CD4-positive, alpha-beta T cell treated with Interferon alpha-2 for 1 hour (primary cell): ENCODE measurements at regions not wholly inside any gene's neighbourhood (a gene's known extent, or its start where the extent isn't known, plus 50 kb on each side); places are given as distances from the start of the nearest gene placed in this dataset.

Experiments used
- DNase-seq, 2 donors: peaks; one replicate each; pipeline ENCODE4 v3.0.0-alpha.2; 2020 to 2022

- DNase-seq: no peak
Measured at GRCh38 chr11:134658481-134659225, 246.6 kb upstream of the B3GAT1 start.

- no peak for DNase-seq
Measured at GRCh38 chr11:134657631-134658030, 245.6 kb upstream of the B3GAT1 start.

- DNase-seq: peak; percentile 29 to 32
Measured at GRCh38 chr11:134656861-134657540, 245.0 kb upstream of the B3GAT1 start.

- peak; percentile 6 to 27 for DNase-seq
Measured at GRCh38 chr11:134656086-134656840, 244.2 kb upstream of the B3GAT1 start.

- no peak for DNase-seq
Measured at GRCh38 chr11:134655189-134655989, 243.3 kb upstream of the B3GAT1 start.

- peak in 1 of 2 donors; percentile 8 for DNase-seq
Measured at GRCh38 chr11:134654161-134654915, 242.3 kb upstream of the B3GAT1 start.

- DNase-seq: no peak
Measured at GRCh38 chr11:134652586-134653255, 240.7 kb upstream of the B3GAT1 start.

- no peak for DNase-seq
Measured at GRCh38 chr11:134647066-134647743, 235.2 kb upstream of the B3GAT1 start.

GRCh38 chr11:134646561-134646960, 234.5 kb upstream of the B3GAT1 start:
- DNase-seq: no peak

GRCh38 chr11:134645576-134645975, 233.5 kb upstream of the B3GAT1 start:
- DNase-seq: no peak

- DNase-seq: no peak
Measured at GRCh38 chr11:134644476-134645456, 232.7 kb upstream of the B3GAT1 start.

GRCh38 chr11:134643115-134644012, 231.3 kb upstream of the B3GAT1 start:
- DNase-seq: no peak

GRCh38 chr11:134642206-134642605, 230.2 kb upstream of the B3GAT1 start:
- no peak for DNase-seq

GRCh38 chr11:134640971-134641968, 229.2 kb upstream of the B3GAT1 start:
- DNase-seq: no peak

GRCh38 chr11:134640536-134640935, 228.5 kb upstream of the B3GAT1 start:
- DNase-seq: no peak

GRCh38 chr11:134639586-134640330, 227.7 kb upstream of the B3GAT1 start:
- no peak for DNase-seq
